HCT116 (cell line): ENCODE measurements at regions not wholly inside any gene's neighbourhood (a gene's known extent, or its start where the extent isn't known, plus 50 kb on each side); places are given as distances from the start of the nearest gene placed in this dataset.

Source experiments
- ATAC-seq: fragments of 200-7000 bp; cut with Tn5 transposase; 2 replicates; pipeline ENCODE4 v1.9.1; 2020; ENCODE audit warnings: mild to moderate bottlenecking, moderate library complexity
- BruUV-seq: library from RNA; stranded (reverse); fragments of 400-500 nt; replicated peaks from 2 replicates; lab custom pipeline; 2021; lab: Mats Ljungman, UMichigan
- CTCF ChIA-PET: fragments of 300-600 bp; sonication (Branson Sonifier 250); formaldehyde crosslinking; loops from one replicate; lab custom pipeline; 2021; ENCODE audit warnings: antibody characterized with exemption; lab: Charles Lee
- POLR2A ChIA-PET: fragments of 300-600, 350-600 bp; sonication (Branson Sonifier 250); formaldehyde crosslinking; loops from one replicate; lab custom pipeline; 2021; ENCODE audit warnings: antibody characterized with exemption; lab: Charles Lee
- RAD21 ChIA-PET, 2 experiments: fragments of 300-600 bp; sonication (Branson Sonifier 250); formaldehyde crosslinking; loops; one replicate each; lab custom pipeline; 2023; ENCODE audit warnings: low total read pairs in 2 of 2; ENCODE audit not compliant: uncharacterized antibody in 2 of 2, unreplicated experiment in 2 of 2, low non-redundant PET in 1 of 2; lab: Charles Lee
- DNase-seq: peaks from one replicate; pipeline ENCODE4 v3.0.0-alpha.2; 2010; ENCODE audit warnings: low read depth, low spot score
- H2AFZ ChIP-seq: fragments of 200-600 bp; shearing (Covaris generic), sonication (generic); 2 replicates; pipeline ENCODE4 v1.6.1; 2017; ENCODE audit warnings: low read depth, mixed run types, mixed read lengths, antibody characterized with exemption, low read length; ENCODE audit not compliant: poor library complexity, severe bottlenecking
- H3K27ac ChIP-seq: 2 replicates; pipeline ENCODE4 v1.5.1; 2012; ENCODE audit warnings: low read depth, low read length
- H3K27me3 ChIP-seq: fragments of 200-600 bp; sonication (generic); 2 replicates; pipeline ENCODE4 v1.6.1; 2016; ENCODE audit warnings: mixed run types, low read length, mixed read lengths; ENCODE audit not compliant: insufficient read depth
- H3K36me3 ChIP-seq, 2 experiments: fragments of 200-500 bp in 1 of 2; fragments of 200-600 bp in 1 of 2; sonication (Bioruptor generic) in 1 of 2; sonication (generic) in 1 of 2; 2 replicates each; pipeline versions ENCODE4 v1.5.1 to v1.6.1; 2014 to 2016; ENCODE audit warnings: low read length in 2 of 2, inconsistent platforms in 1 of 2, mixed read lengths in 1 of 2, mixed run types in 1 of 2; ENCODE audit not compliant: insufficient read depth in 2 of 2, control insufficient read depth in 1 of 2
- H3K4me1 ChIP-seq, 2 experiments: fragments of 200-600 bp in 1 of 2; sonication (generic) in 1 of 2; 2 replicates each; pipeline versions ENCODE4 v1.5.1 to v1.6.1; 2012 to 2017; ENCODE audit warnings: low read length in 2 of 2, inconsistent platforms in 1 of 2, mild to moderate bottlenecking in 1 of 2, mixed read lengths in 1 of 2, mixed run types in 1 of 2, moderate library complexity in 1 of 2; ENCODE audit not compliant: insufficient read depth in 2 of 2, control insufficient read depth in 1 of 2
- H3K4me2 ChIP-seq: fragments of 200-600 bp; sonication (generic); 2 replicates; pipeline ENCODE4 v1.6.1; 2017; ENCODE audit warnings: mixed run types, low read length, mixed read lengths
- H3K4me3 ChIP-seq, 2 experiments: fragments of 200-600 bp in 1 of 2; sonication (generic) in 1 of 2; replicated peaks in 1 of 2; 2 replicates each; pipeline ENCODE4 v1.5.1; 2011 to 2016; ENCODE audit warnings: low read length in 2 of 2, control low read depth in 1 of 2, low read depth in 1 of 2, mild to moderate bottlenecking in 1 of 2, mixed read lengths in 1 of 2, mixed run types in 1 of 2
- H3K79me2 ChIP-seq: fragments of 200-600 bp; sonication (generic); 2 replicates; pipeline ENCODE4 v1.6.1; 2017; ENCODE audit warnings: mild to moderate bottlenecking, mixed run types, low read length, moderate library complexity, mixed read lengths; ENCODE audit not compliant: insufficient read depth
- H3K9ac ChIP-seq: fragments of 200-600 bp; sonication (generic); 2 replicates; pipeline ENCODE4 v1.6.1; 2016; ENCODE audit warnings: low read length, mixed read lengths
- H3K9me2 ChIP-seq: fragments of 200-600 bp; sonication (generic), shearing (Covaris generic); 2 replicates; pipeline ENCODE4 v1.6.1; 2017; ENCODE audit warnings: mixed run types, mild to moderate bottlenecking, moderate library complexity; ENCODE audit not compliant: insufficient read depth
- H3K9me3 ChIP-seq, 2 experiments: fragments of 200-500 bp in 1 of 2; fragments of 200-600 bp in 1 of 2; sonication (Bioruptor generic) in 1 of 2; sonication (generic) in 1 of 2; 2 replicates each; pipeline ENCODE4 v1.6.1; 2014 to 2017; ENCODE audit warnings: low read length in 2 of 2, mixed read lengths in 2 of 2, inconsistent platforms in 1 of 2, low read depth in 1 of 2, mild to moderate bottlenecking in 1 of 2, mixed run types in 1 of 2, moderate library complexity in 1 of 2; ENCODE audit not compliant: control insufficient read depth in 1 of 2, insufficient read depth in 1 of 2
- H4K20me1 ChIP-seq: fragments of 200-600 bp; sonication (generic), shearing (Covaris generic); 2 replicates; pipeline ENCODE4 v1.6.1; 2017; ENCODE audit warnings: mixed run types, mild to moderate bottlenecking, moderate library complexity; ENCODE audit not compliant: insufficient read depth
- ELF1 ChIP-seq: IDR thresholded peaks from 2 replicates; pipeline ENCODE4 v1.6.1; 2012; ENCODE audit warnings: low read depth, borderline replicate concordance
- MAX ChIP-seq: IDR thresholded peaks from 2 replicates; pipeline ENCODE4 v1.6.1; 2012
- SP1 ChIP-seq: IDR thresholded peaks from 2 replicates; pipeline ENCODE4 v1.6.1; 2012; ENCODE audit warnings: low read depth
- TCF7L2 ChIP-seq: IDR thresholded peaks from 2 replicates; pipeline ENCODE4 v1.7.0; 2011; ENCODE audit warnings: borderline replicate concordance, inconsistent platforms; ENCODE audit not compliant: insufficient read depth, insufficient read length; ENCODE audit errors: extremely low read depth
- ZBTB33 ChIP-seq: IDR thresholded peaks from 2 replicates; pipeline ENCODE4 v1.6.1; 2011; ENCODE audit warnings: mild to moderate bottlenecking, low read length, moderate library complexity; ENCODE audit not compliant: insufficient replicate concordance; ENCODE audit errors: extremely low read depth
- intact Hi-C: fragments of 100-400 bp; cut with micrococcal nuclease; formaldehyde crosslinking; loops from 2 replicates; pipeline ENCODE4 v1.10.0; 2022

- BruUV-seq, result no TSS peak
- ChIA-PET POLR2A (no interaction called here), RAD21 (no interaction called here), CTCF (no interaction called here)
- Histone ChIP-seq H3K9me3 (no peaks in the 10 kb centered on the region), H3K9me2 (no peaks in the 10 kb centered on the region), H3K9ac (no peak overlapping the region), H3K36me3 (no peaks in the 10 kb centered on the region), H3K4me2 (no peak overlapping the region), H3K27me3 (no peaks in the 10 kb centered on the region), H3K4me1 (no peaks in the 10 kb centered on the region), H4K20me1 (no peaks in the 10 kb centered on the region), H3K79me2 (no peaks in the 10 kb centered on the region), H2AFZ (no peak overlapping the region), H3K27ac (no peak overlapping the region), H3K4me3 (no peak overlapping the region)
- ATAC-seq (no peak), DNase-seq (no peak)
- intact Hi-C loops, result no loop called here
- TF ChIP-seq TCF7L2, result no peak
- TF ChIP-seq ZBTB33, result no peak
- TF ChIP-seq ELF1, result no peak
Observed at GRCh38 chr1:215472723-215473122, 94.4 kb upstream of the KCTD3 start.

- POLR2A ChIA-PET, result no interaction called here
- Histone ChIP-seq H3K4me3 (no peak overlapping the region), H3K9ac (no peak overlapping the region), H3K4me2 (no peak overlapping the region), H3K79me2 (no peaks in the 10 kb centered on the region), H3K9me3 (no peaks in the 10 kb centered on the region), H3K9me2 (no peaks in the 10 kb centered on the region), H4K20me1 (no peaks in the 10 kb centered on the region), H2AFZ (no peak overlapping the region), H3K27ac (no peak overlapping the region), H3K27me3 (no peaks in the 10 kb centered on the region), H3K36me3 (no peaks in the 10 kb centered on the region), H3K4me1 (no peaks in the 10 kb centered on the region)
- ATAC-seq (peak; percentile 54; the same call in 1 of the 2 replicates), DNase-seq (no peak)
- no TSS peak for BruUV-seq
- intact Hi-C loops, result no loop called here
- RAD21 ChIA-PET, result no interaction called here
- no peak for TF ChIP-seq TCF7L2
- TF ChIP-seq ELF1, result no peak
- TF ChIP-seq MAX, result no peak
- TF ChIP-seq SP1, result no peak
- CTCF ChIA-PET, result no interaction called here
Observed at GRCh38 chr1:215473943-215474342, 93.2 kb upstream of the KCTD3 start.
